GM19372 (cell line): ENCODE measurements at regions not wholly inside any gene's neighbourhood (a gene's known extent, or its start where the extent isn't known, plus 50 kb on each side); places are given as distances from the start of the nearest gene placed in this dataset.

Experiments
- ATAC-seq: cut with Tn5 transposase; IDR thresholded peaks from one replicate; pipeline ENCODE4 v1.9.1; 2021; ENCODE audit warnings: mild to moderate bottlenecking, low read depth, moderate library complexity; ENCODE audit not compliant: unreplicated experiment

DNA sequence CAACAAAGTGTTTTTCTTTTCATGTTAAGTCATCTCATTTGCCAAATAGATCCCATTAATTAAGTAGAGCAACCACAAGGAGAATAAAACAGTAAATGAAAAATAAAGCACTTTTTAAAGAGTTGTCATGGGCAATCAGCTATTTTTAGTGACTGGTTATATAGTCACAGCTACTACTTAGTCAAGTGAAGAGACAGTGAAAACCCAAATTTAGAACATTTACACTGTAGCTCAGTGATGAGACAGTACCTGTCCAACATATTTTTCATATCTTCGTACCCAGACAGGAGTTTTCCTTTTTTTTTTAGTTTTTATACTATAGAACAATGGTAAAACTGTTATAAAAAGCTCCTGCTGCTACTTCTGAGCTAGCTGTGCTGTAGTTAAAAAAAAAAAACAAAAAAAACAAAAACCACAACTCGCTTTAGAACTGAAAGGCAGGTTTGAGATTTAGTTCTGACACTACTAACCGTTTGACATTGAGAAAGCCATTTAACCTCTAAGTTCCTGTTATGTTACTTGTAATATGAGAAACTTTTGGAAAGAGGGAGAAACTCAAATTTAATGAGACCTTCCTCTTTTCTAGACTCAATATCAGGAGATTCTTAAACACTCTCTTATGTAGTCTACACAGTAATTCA, 777.5 kb downstream of the ADGRL2 start:
- no peak for ATAC-seq

DNA sequence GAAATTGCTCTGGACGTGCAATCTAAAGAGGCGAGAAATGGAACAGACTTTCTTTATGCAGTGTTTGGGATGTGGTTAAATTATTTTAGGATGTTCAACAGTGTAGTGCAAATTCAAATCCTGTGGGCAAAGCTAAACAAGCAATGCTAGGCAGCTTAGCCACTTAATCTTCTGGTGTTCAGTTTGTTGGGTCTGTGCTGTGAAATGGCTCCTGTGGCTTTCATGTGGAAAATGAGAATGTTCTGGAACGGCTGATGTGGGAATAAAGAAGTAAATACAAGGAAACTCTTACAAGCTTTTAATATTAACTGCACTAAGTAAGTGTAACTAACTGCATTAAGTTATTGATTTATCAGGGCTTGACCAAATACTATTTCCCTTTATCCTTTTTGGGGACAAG, 766.6 kb downstream of the ADGRL2 start:
- ATAC-seq, result no peak

DNA sequence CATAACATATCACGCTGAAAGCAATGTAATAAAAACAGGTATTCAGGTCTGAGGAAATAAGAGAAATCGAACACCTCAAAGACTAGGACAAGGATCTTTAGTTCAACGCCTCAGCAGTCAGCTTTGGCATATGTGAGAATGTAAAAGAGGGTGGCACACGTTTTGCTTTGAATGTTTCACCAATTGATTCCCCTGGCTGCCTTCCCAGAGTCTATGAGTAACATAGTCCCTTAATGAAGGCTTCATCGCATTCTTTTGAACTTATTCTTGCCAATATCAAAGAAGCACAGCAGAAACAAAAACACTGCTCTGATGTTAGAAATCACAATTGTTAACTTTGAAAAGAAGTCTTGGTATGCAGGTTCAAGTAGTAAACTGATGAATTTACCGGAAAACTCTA, 764.8 kb downstream of the ADGRL2 start:
- no peak for ATAC-seq

DNA sequence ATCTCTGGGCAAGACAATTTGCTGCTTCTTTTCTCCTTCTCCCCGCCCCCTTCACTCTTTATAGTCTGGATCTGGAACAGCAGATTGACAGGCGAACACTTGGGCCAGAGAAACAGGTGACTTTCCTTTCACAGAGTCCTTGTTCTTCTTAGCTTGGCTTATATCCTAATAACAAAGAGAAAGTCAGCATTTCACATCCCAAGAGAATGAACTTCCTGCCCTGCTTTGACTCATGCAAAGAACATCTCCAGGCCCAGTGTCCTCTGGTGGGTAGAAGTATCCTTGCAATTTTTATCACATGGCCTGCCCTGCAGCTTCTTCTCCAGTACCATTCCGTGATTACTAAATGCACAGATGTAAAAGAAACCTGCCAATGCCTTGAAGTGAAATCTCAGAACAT, 764.4 kb downstream of the ADGRL2 start:
- no peak for ATAC-seq

DNA sequence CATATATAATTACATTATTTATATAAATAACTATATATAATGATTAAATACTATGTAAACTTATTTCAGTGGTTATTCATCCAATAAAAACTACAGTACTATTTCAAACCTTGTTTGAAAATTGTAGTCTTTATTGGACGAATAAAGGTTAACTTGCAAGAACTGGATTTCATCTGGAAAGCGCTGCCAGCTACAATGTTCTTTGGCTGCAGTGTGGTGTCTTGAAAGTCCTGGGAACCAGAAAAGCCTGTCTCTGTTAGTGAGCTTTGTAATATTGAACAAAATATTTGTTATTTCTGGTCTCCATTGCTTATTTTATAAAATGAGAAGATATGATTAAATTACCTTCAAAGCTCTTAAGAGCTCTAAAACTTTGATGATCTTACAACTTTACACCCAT, 763.6 kb downstream of the ADGRL2 start:
- ATAC-seq, result no peak

DNA sequence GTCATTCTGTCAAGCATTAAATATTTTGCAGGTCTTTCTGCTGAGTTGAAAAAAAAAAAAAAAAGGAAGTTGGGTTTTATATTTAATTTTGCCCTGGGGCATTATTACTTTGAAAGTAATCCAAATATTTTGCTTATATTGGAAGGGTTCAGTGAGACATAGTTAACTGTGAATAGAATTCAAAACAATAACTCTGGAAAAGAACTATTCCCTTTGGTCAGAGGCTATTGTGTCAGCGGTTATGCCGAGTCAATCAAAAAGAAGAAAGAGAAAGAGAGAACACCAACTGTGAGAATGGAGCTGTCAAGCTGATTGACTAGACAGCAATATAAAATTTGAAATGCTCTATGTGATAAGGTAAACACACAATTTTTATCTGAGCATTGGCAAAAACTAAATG, 761.7 kb downstream of the ADGRL2 start:
- ATAC-seq, result no peak

DNA sequence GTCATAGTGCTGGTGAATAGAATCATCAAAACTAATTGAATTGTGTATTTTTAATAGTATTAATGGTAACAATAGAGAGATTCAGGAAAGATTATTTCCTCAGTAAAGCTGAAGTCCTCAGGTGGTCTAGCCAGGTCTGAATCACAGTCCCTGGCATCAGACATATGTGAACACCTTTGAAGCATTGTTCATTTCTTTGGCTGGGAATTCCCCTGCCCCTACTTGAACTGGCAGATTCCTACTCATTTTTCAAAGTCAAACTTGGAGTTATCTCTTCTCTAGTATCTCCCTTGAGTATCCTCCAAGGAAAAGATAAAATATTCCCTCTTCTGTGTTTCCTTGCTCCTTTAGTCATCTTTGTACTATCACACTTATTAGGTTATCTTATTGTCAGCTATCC, 759.8 kb downstream of the ADGRL2 start:
- ATAC-seq, result no peak

DNA sequence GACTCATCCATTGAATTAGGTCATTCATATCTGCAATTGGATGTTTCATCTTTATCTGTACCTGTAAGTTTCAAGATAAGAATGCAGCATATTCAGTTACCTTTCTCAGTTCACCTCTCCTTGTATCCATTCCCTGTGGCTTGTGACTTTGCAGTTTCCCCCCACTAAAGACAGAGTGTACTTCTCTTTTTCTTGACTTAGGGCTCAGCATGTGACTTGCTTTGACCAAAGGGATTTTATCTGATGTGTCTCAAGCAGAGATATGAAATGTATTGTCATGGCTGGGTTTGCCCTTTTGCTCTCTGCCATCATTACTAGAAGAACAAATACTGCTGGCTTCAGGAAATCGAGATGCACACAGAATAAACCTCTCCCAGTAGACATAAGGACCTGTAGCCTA, 754.8 kb downstream of the ADGRL2 start:
- ATAC-seq, result no peak

DNA sequence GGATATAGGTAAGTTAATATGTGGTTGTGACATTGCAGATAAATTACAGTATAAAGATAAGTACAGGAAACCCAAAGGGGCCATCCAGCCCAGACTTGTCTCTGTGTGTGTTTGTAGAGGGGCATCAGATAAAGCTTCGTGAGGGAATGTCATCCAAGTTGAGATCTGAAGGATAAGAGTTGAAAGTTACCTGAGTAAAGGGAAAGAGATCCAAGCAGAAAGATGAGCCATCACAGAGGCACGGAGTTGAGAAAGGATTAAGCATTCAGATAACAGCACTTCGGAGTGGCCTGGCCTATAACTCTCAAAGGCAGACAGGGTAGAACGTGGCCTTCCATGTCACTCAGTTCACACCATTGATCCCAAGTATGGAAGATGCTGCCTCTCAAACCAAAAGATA, 749.1 kb downstream of the ADGRL2 start:
- ATAC-seq, result no peak

DNA sequence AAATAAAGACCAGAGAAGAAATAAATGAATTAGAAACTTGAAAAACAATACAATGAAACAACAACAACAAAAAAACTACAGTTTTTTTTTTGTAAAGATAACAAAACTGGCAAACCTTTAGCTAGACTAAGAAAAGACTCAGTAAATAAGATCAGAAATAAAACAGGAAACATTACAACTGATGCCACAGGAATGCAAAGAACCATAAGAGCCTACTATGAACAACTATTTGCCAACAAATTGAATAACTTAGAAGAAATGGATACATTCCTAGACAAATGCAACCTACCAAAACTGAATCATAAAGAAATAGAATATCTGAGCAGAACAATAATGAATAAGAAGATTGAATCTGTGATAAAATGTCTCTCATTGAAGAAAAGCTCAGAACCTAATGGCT, 742.0 kb downstream of the ADGRL2 start:
- no peak for ATAC-seq

DNA sequence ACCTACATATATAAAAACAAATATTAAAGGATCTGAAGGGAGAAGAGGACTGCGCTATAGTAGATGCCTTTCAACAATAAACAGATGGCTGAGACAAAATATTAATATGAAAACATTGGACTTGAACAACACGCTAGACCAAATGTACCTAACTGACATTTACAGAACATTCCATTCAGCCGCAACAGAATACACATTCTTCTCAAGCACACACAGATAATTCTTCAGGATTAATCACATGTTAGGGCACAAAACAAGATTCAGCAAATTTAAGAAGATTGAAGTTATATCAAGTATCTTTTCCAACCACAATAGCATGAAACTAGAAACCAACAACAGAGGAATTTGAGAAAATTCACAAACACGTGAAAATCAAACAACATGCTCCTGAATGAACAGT, 741.4 kb downstream of the ADGRL2 start:
- ATAC-seq, result no peak

DNA sequence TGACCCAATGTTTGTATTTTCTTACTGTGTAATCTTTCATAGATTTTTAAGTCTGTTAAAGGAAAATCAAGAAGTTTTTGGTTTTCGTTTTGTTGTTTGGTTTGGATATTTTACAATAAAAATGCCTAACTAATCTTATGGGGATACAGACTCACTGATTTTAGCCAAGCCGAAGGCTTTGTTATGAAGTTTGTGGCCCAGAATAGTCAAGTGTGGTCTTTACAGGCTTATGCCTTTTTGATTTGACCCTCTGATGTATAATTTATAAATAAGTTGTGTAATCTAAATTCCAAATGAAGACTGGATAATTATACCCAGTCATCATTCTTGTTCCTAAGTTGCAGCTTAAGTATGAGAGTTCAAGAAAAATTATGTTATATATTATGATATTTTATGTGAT, 739.3 kb downstream of the ADGRL2 start:
- no peak for ATAC-seq

DNA sequence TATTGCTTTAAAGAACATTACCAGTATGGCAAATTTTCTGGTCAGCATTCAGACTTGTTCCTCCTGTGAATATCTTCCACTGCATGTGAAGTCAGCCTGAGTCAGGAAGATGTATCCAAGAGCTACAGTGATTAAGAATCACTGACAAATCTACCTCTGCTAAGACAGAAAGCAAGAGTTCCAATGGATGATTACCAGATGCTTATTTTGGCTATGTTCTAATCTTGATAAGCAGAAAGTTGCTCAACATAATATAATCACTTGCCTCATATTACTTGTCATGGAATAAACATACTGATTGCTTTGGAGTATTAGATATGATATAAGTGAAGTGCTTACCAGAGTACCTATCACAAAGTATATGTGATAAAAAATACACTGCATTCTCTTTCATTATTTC, 738.1 kb downstream of the ADGRL2 start:
- no peak for ATAC-seq

DNA sequence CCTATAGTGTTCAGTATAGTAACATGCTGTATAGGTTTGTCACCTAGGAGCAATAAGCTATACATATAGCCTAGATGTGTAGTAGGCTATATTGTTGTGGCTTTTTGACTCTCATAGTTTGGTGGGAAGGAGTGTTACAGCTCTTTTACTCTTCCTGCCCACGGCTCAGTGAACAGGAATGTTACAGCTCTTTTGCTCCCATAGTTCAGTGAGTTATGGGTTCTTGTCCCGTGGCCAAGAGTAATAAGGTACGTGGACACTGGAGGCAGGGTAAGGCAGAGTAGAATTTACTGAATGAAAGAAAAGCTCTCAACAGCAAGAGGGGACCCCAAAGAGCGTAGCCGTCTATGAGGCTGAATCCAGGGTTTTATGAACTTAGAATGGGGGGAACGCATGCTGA, 734.3 kb downstream of the ADGRL2 start:
- ATAC-seq, result no peak

DNA sequence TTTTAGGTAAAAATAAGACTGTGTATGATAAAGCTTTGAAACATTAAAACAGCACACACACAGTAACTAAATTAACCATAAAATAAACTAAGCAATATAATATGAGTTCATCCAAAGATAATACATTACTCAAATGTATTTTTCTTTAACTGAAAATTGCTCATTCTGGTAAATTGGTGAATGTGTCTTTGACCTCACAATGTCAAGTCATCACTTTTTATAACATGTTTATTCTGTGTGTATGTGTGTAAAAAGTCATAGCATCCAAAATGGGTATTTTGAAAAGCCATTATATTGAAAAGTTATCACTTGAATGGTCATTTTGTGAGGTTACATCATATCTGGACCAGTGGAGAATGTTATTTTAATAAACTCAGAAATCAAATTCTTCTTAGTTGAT, 724.6 kb downstream of the ADGRL2 start:
- no peak for ATAC-seq

DNA sequence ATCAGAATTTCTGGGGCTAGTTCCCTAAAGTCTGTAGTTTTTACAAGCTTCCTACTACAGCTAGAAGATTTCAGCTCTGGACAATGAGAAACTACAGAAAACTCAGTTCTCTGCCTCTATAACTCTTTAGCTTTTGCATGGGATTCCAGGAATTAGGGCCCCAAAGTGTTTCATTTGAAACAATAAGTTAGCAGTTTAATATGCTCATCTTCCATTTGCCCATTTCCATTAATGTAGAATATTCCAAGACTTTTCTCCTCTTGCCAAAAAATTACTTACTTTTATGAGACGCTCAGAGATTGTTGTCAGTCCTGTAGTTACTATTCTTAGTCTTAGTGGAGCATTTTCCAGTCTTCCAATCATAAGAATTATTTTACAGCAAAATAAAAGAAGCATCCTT, 719.9 kb downstream of the ADGRL2 start:
- no peak for ATAC-seq

DNA sequence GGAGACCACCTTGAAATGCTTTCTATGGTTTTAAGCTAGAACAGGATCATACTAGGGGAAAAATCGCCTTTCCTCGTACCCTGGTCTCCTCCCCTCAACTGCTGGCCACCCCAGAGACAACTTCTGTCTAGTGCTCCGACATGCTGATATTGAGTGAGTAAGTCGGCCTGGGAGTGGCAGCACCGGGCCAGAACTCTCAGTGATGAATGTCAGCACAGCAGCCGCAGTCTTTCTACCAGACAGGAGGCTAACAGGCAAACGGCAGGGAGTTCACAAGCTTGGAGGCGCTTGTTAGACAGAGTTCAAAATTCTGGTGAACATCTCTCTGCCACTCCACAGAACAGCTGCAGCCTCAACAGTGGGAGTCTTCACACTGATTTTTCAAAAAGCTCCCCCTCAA, 716.9 kb downstream of the ADGRL2 start:
- ATAC-seq, result no peak

DNA sequence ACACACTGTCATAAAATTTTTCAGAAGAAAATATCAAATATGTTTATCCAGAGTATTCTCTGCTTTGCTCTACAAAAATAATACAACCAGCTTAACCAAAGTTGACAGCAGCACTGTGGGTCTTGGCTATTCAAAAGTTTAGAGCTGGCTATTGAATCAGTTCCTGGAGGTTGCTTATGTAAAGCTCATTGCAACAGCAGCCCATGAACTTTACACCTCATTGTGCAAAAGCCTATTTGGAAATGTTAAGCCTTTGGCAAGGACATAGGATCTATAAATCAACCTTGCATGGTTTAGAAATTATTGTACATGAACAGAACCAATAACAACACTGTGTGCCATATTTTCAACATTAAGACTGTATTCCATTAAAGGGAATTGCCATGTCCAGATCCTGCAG, 714.9 kb downstream of the ADGRL2 start:
- ATAC-seq, result no peak

DNA sequence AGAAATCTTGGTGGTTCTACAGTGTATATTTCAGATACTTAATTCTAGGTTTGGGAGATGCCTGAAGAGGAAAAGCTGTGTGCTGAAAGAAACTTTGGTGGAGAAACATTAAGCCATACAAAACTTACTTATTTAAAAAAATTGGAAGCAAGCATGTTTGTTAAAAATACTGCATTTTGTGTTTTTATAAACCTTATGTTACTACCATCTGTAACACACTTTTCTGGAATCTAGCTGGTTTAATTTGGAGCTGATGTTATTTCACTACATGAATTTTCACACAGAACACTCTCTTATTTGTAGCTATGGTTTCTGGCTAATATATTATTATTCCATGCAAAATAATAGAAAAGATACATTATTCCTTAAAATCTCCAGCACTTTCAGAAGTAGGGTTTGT, 710.7 kb downstream of the ADGRL2 start:
- no peak for ATAC-seq

DNA sequence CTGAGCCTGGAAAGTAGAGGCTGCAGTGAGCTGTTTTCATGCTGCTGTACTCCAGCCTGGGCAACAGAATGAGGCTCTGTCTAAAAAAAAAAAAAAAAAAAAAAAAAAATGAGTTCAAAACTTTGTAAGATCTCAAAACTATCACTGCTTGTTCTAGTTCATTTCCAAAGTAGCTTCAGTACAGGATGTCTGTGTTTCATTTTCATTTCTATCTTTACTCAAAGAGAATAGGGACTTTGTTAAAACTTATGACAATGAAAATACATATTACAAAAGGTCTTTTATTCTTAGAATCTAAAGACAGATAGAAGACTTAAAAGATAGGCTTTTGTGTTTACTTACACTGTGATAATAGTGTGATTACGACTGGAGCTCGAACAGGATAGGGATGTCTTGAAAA, 709.7 kb downstream of the ADGRL2 start:
- ATAC-seq, result no peak

DNA sequence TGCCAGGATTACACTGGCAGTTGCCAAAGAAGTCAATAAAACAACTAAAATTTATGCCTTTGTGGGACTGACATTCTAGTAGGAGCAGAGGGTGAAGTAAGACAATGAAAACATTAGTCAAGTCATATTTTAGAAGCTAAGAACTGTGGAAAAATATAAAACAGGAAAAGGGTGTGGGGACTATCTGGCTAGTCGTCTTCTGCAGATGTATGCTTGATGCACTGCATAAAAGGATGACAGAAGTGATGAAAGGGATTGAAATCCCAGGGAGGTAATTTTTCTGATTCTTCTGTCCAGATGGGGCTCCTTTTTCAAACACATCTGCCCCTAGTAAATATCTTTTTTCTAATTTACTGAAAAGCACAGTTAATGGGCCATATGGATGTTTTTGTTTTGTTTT, 706.3 kb downstream of the ADGRL2 start:
- ATAC-seq, result no peak

DNA sequence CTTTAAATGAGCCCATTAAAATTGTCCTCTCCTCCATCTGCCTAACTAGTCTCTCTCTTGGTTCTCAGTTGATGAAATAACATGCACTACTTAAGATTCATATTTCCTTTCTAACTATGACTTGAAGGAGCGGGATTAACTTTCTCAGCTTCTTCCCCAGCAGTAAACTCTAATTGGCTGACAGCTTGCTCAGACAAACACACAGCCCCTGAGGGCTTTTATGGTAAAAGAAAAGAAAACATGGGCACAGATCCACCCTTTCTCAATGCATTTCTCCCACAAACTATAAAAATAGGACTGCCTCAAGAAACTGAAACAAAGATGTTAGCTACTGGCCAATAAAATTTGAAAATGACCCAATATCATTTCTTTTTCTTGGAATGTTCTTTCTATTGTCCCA, 703.1 kb downstream of the ADGRL2 start:
- ATAC-seq, result no peak

DNA sequence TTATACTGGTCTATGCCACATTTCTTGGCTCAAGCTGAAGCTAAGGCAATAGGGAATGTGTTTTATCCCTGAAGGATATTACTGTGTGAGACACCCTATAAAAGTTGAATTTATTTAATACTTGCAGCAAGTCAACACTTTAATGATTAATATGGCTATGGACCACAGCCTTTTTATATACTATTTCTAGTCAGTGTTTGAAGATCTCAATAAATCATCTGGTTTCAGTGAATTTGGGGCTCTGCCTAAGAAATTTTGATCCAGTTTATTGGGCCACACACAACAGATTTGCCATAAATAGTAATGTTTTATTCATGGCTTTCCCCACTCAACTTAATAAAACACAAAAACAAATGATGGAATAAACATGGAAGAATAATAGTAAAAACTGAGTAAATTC, 698.3 kb downstream of the ADGRL2 start:
- no peak for ATAC-seq
